Upper lobe of left lung (tissue), 6 donors: ENCODE measurements at regions not wholly inside any gene's neighbourhood (a gene's known extent, or its start where the extent isn't known, plus 50 kb on each side); places are given as distances from the start of the nearest gene placed in this dataset.

Experiments used
- ATAC-seq, 2 donors: fragments of 200-7000 bp; cut with Tn5 transposase; one replicate each; pipeline ENCODE4 v1.9.1; 2022; ENCODE audit warnings: mild to moderate bottlenecking in 2 of 2, moderate library complexity in 2 of 2; ENCODE audit not compliant: low FRiP score in 2 of 2
- DNase-seq, 2 donors: peaks; one replicate each; pipeline ENCODE4 v3.0.0-alpha.2; 2019 to 2020
- H3K27ac ChIP-seq, 4 donors: fragments of 200-600 bp; sonication (generic); one replicate each; pipeline ENCODE4 v1.5.1; 2016 to 2019
- H3K27me3 ChIP-seq, 4 donors: fragments of 200-600 bp; sonication (generic); one replicate each; pipeline ENCODE4 v1.5.1; 2017 to 2019
- H3K36me3 ChIP-seq, 4 donors: fragments of 200-600 bp; sonication (generic); one replicate each; pipeline ENCODE4 v1.5.1; 2016 to 2019
- H3K4me1 ChIP-seq, 4 donors: fragments of 200-600 bp; sonication (generic); one replicate each; pipeline ENCODE4 v1.5.1; 2018 to 2019
- H3K4me3 ChIP-seq, 4 donors: fragments of 200-600 bp; sonication (generic); one replicate each; pipeline ENCODE4 v1.5.1; 2017 to 2019; ENCODE audit warnings: mild to moderate bottlenecking in 2 of 4, moderate library complexity in 1 of 4
- H3K9me3 ChIP-seq, 4 donors: fragments of 200-600 bp; sonication (generic); one replicate each; pipeline ENCODE4 v1.5.1; 2018 to 2019
- EP300 ChIP-seq, 4 donors: sonication (generic); formaldehyde crosslinking; IDR thresholded peaks; one replicate each; pipeline ENCODE4 v1.5.1; 2017; ENCODE audit warnings: antibody characterized with exemption in 4 of 4, control low read depth in 2 of 4
- POLR2A ChIP-seq, 4 donors: fragments of 450-650 bp; IDR thresholded peaks; one replicate each; pipeline ENCODE4 v1.5.1; 2016 to 2017; ENCODE audit warnings: antibody characterized with exemption in 4 of 4, mild to moderate bottlenecking in 2 of 4
- POLR2AphosphoS5 ChIP-seq, 2 donors: sonication (generic); formaldehyde crosslinking; IDR thresholded peaks; one replicate each; pipeline ENCODE4 v1.5.1; 2017; ENCODE audit warnings: antibody characterized with exemption in 2 of 2
- WGBS, 2 donors: methylation state at CpG; one replicate each; pipeline ENCODE4 v1.1.5; 2017 to 2018; 5-methylcytosine and 5-hydroxymethylcytosine counted together
- TF ChIP-seq, protein P1 (sequence below), 6 experiments: fragments of 450-650 bp in 4 of 6; fragments of 200-600 bp in 2 of 6; sonication (generic) in 2 of 6; IDR thresholded peaks; one replicate each; pipeline ENCODE4 v1.5.1; 2016 to 2019; ENCODE audit warnings: antibody characterized with exemption in 6 of 6
- donor health status: DM: no; HTN: no; CAD: no; lungs with moderate emphysema.
- donor health status: DM: no; HTN: yes; CAD: no; lungs with severe emphysema.

DNA sequence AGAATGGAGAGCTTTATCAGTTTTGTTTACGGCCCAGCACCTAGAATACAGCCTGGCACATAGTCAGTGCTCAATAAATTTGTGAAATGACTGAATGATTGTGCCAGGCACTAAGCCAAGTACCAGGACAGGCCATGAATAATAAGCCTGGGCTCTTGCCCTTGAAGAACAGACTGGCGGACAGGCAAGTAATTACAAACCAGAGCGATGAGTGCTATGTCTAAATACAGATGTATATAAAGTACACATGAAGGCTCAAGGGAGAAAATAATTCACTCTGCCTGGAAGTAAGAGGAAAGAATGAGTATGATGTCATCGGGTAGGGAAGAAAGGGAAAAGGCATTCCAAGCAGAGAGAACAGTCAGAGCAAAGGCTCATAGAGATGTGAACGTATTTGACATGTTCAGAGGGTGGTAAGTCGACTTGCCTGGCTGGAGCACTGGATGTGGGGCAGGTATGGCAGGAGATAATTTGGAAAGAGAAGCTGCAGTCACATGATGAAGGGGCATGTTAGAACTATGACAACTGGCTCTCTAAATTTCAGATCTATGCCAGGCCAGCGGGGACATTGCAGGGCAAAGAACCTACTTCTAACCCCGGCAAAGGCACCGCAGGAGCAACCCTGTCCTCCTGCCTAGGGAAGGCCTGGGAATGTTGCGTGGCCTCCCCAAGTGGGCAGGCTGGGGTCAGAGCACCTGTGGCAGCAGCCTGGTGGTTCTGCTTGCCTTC, 94.9 kb upstream of the EPCAM start:
- Histone ChIP-seq H3K27ac (no peak overlapping the region), H3K4me3 (no peak overlapping the region), H3K36me3 (no peaks in the 10 kb centered on the region), H3K9me3 (no peaks in the 10 kb centered on the region), H3K27me3 (no peaks in the 10 kb centered on the region), H3K4me1 (peaks cover 7 to 26% (median 19%) of the 10 kb centered on the region in 4 donors)
- ATAC-seq (no peak), DNase-seq (no peak)
- no peak for TF ChIP-seq EP300 (IDR thresholded peaks at IDR 0.05)
- TF ChIP-seq POLR2AphosphoS5 (IDR thresholded peaks at IDR 0.05): no peak
- TF ChIP-seq, protein P1, sequence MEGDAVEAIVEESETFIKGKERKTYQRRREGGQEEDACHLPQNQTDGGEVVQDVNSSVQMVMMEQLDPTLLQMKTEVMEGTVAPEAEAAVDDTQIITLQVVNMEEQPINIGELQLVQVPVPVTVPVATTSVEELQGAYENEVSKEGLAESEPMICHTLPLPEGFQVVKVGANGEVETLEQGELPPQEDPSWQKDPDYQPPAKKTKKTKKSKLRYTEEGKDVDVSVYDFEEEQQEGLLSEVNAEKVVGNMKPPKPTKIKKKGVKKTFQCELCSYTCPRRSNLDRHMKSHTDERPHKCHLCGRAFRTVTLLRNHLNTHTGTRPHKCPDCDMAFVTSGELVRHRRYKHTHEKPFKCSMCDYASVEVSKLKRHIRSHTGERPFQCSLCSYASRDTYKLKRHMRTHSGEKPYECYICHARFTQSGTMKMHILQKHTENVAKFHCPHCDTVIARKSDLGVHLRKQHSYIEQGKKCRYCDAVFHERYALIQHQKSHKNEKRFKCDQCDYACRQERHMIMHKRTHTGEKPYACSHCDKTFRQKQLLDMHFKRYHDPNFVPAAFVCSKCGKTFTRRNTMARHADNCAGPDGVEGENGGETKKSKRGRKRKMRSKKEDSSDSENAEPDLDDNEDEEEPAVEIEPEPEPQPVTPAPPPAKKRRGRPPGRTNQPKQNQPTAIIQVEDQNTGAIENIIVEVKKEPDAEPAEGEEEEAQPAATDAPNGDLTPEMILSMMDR (IDR thresholded peaks at IDR 0.05): no peak
- no peak for TF ChIP-seq POLR2A (IDR thresholded peaks at IDR 0.05)
- 79 to 81% methylated on average over 9 of the region's 10 CpGs for WGBS, 2 donors

DNA sequence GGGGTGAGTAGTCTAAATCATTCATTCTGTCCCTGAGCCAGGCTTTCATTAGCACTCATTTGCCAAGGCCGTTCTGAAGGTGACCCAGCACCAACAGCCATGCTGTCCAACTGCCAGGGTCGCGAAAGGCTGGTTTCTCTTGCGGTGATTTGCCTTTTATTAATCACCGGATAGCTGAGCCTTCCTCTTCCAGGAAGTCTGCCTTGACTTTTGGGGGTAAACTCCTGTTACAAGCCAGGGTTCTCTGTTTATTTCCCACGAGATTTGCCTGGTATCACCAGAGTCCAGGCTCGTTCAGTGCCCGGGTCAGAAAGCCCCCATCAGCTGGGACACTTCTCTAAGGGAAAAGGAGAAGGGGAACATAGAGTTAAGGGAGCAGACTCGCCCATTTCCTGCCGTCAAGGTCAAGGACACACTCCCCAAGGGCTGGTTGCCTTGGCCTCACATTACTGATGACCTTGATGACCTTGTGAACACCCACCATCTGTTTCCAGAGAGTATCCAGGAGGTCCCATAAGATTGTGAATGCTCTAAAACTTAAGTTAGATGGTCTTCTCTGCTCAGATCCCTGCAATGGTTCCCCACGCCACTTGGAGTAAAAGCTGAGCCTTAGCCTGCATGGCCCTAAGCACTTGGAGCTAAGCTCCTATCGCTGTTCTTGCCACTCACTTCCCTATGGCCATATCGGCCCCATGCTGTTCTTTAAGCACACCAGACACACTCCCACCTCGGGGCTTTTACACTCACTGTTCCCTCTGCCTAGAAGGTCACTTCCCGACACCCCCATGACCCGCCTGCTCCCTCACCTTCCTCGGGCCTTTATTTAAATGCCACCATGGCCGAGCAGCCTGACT, 96.0 kb upstream of the EPCAM start:
- DNase-seq: no peak
- Histone ChIP-seq H3K36me3 (no peaks in the 10 kb centered on the region), H3K27me3 (no peaks in the 10 kb centered on the region), H3K4me3 (peak overlapping the region in 2 of 4 donors; percentile 47 to 48), H3K9me3 (no peaks in the 10 kb centered on the region), H3K27ac (peak overlapping the region in 2 of 4 donors; percentile 76 to 77), H3K4me1 (peaks cover 8 to 28% (median 19%) of the 10 kb centered on the region in 4 donors)
- 74 to 75% methylated on average over 18 of the region's 18 CpGs for WGBS, 2 donors
- TF ChIP-seq POLR2A (IDR thresholded peaks at IDR 0.05) (no peak), POLR2AphosphoS5 (IDR thresholded peaks at IDR 0.05) (no peak), EP300 (IDR thresholded peaks at IDR 0.05) (no peak)
- TF ChIP-seq, protein P1 (IDR thresholded peaks at IDR 0.05): no peak
- no peak for ATAC-seq

DNA sequence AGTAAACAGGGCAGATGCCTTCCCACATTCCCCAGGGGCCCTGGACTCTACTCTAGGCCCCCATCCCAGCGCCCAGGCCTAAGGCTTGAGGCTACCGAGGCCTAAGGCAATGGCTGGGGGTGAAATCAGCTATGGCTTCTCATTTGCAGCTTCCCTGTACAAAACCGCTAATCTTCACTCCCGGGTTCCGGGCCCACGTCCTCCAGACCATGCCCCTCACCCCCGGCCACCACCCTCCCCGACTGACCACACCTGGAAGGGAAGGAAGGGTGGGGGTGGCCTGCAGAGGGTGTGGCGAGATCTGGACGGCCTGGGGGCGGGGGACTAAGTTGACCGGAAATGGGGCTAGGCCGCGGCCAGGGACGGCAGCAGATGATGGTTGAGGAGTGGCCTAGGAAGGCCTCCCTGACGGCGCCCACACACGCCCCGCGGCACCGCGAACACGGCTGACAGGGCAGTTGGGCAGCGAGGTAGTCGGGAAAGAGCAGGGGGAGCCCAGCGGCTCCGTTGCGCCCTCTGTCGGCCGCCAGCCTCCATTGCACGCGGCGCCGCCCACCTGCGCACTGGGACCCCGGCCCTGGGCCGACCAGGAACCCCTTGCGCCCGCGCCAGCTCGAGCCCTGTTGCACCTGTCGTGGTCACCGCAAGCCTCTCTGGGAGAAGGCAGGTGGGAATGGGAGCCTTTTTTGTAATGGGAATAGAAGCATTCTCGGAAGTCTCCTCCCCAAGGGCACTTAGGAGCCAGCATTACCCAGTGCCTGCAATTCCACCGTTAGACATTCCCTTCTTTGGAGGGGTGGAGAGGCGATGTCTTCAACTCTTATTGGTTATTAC, 95.9 kb upstream of the CALM2 start:
- Histone ChIP-seq H3K27me3 (no peaks in the 10 kb centered on the region), H3K27ac (peak overlapping the region; percentile 15 to 77 (median 60)), H3K36me3 (no peaks in the 10 kb centered on the region), H3K4me3 (peak overlapping the region in 3 of 4 donors; percentile 31 to 48 (median 47)), H3K9me3 (no peaks in the 10 kb centered on the region), H3K4me1 (peaks cover 8 to 28% (median 19%) of the 10 kb centered on the region in 4 donors)
- 17 to 18% methylated on average over 19 to 29 of the region's 46 CpGs for WGBS, 2 donors
- ATAC-seq (peak; percentile 90 to 92), DNase-seq (peak; percentile 71 to 96)
- TF ChIP-seq, protein P1 (IDR thresholded peaks at IDR 0.05): peak; percentile 97 to 99 (median 98)
- TF ChIP-seq EP300 (IDR thresholded peaks at IDR 0.05) (peak in 1 of 4 donors; percentile 1), POLR2A (IDR thresholded peaks at IDR 0.05) (no peak), POLR2AphosphoS5 (IDR thresholded peaks at IDR 0.05) (peak; percentile 38 to 46)

DNA sequence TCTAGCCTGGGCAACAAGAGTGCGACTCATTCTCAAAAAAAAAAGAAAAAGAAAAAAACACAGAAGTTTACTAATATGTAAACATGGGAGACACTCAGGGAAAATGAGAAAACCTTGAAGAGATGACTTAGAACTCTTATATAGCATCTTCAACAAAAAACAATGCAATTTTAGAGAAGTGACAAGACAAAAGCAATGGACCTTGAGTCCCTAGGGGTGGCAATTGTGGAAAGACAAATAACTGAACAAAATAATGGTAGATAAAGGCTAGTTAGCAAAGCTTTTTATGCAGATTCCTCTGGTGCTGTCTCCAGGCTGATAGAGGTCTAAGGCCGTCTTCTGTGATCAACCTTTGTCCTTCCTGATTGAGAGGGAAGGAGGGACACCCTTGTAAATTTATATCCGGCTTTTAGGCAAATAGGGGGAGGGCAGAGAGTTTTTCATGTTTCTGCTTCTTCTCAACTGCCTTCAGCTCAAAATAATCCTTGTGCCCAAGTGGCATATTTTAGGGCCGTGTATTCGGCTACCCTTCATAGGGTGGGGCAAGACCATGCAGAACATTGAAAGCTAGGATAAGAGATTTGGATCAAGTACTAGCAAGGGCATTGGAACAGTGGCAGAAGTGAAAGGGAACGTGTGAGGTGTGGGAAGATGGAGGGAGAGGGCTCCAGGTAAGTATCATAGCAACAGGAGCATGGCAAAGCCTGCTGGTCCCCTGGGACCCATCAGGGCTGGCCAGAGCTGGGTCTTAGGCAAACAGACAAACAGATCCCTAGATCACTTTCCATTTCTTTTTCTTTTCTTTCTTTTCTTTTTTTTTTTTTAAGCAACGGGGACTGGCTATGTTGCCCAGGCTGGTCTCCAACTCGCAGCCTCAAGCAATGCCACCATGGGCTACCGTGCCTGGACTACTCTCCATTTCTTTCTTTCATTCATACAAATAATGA, 95.0 kb upstream of the CALM2 start:
- Histone ChIP-seq H3K9me3 (no peaks in the 10 kb centered on the region), H3K36me3 (no peaks in the 10 kb centered on the region), H3K4me3 (no peak overlapping the region), H3K4me1 (peaks cover 8 to 28% (median 19%) of the 10 kb centered on the region in 4 donors), H3K27me3 (no peaks in the 10 kb centered on the region), H3K27ac (peak overlapping the region in 3 of 4 donors; percentile 15 to 77 (median 43))
- DNase-seq (no peak), ATAC-seq (no peak)
- whole genome bisulfite sequencing, 2 donors: 84 to 92% methylated on average over 9 of the region's 9 CpGs
- TF ChIP-seq, protein P1 (IDR thresholded peaks at IDR 0.05): no peak
- no peak for TF ChIP-seq POLR2AphosphoS5 (IDR thresholded peaks at IDR 0.05)
- TF ChIP-seq POLR2A (IDR thresholded peaks at IDR 0.05): no peak
- no peak for TF ChIP-seq EP300 (IDR thresholded peaks at IDR 0.05)
